ENCODE measurements at regions not wholly inside any gene's neighbourhood (a gene's known extent, or its start where the extent isn't known, plus 50 kb on each side); places are given as distances from the start of the nearest gene placed in this dataset.

- no peak overlapping the region for H3K4me3 ChIP-seq
- no peaks in the 10 kb centered on the region for H3K9me3 ChIP-seq
- intact Hi-C loops (cut with DNase I; ENCODE audit: low total_unique reads), result no loop called here
- no peak overlapping the region for H3K27ac ChIP-seq
- TF ChIP-seq CTCF (IDR thresholded peaks at IDR 0.05), result no peak
- H3K4me1 ChIP-seq, result no peaks in the 10 kb centered on the region
- no peaks in the 10 kb centered on the region for H3K36me3 ChIP-seq
- peaks cover 0 to 1% of the 10 kb centered on the region in 2 donors for H3K27me3 ChIP-seq
- DNase-seq, result no peak
Observed at GRCh38 chr5:171535162-171535561, 115.7 kb downstream of the FGF18 start.

GRCh38 chr5:171537070-171537849 lies 117.8 kb downstream of the FGF18 start:
- Histone ChIP-seq H3K4me1 (no peaks in the 10 kb centered on the region), H3K9me3 (no peaks in the 10 kb centered on the region), H3K27me3 (peaks cover 0 to 8% of the 10 kb centered on the region in 2 donors), H3K27ac (no peak overlapping the region), H3K36me3 (no peaks in the 10 kb centered on the region), H3K4me3 (no peak overlapping the region)
- TF ChIP-seq CTCF (IDR thresholded peaks at IDR 0.05), result no peak
- intact Hi-C loops (cut with DNase I; ENCODE audit: low total_unique reads), result no loop called here
- DNase-seq, result no peak

- Histone ChIP-seq H3K4me3 (no peak overlapping the region), H3K27ac (no peak overlapping the region), H3K4me1 (no peaks in the 10 kb centered on the region), H3K9me3 (no peaks in the 10 kb centered on the region), H3K36me3 (no peaks in the 10 kb centered on the region), H3K27me3 (peaks cover 0 to 8% of the 10 kb centered on the region in 2 donors)
- no peak for DNase-seq
- intact Hi-C loops (cut with DNase I; ENCODE audit: low total_unique reads), result no loop called here
- no peak for TF ChIP-seq CTCF (IDR thresholded peaks at IDR 0.05)
Observed at GRCh38 chr5:171537923-171538537, 118.6 kb downstream of the FGF18 start.

- Histone ChIP-seq H3K9me3 (no peaks in the 10 kb centered on the region), H3K4me3 (no peak overlapping the region), H3K27me3 (peaks cover 0 to 8% of the 10 kb centered on the region in 2 donors), H3K27ac (no peak overlapping the region), H3K4me1 (no peaks in the 10 kb centered on the region), H3K36me3 (no peaks in the 10 kb centered on the region)
- no peak for TF ChIP-seq CTCF (IDR thresholded peaks at IDR 0.05)
- intact Hi-C loops (cut with DNase I; ENCODE audit: low total_unique reads), result no loop called here
- DNase-seq, result no peak
Observed at GRCh38 chr5:171538681-171539080, 119.2 kb downstream of the FGF18 start.

- Histone ChIP-seq H3K4me3 (no peak overlapping the region), H3K27ac (no peak overlapping the region)
Observed at GRCh38 chr5:171540865-171541264, 121.4 kb downstream of the FGF18 start.

More at GRCh38 chr5:171540865-171541264, 121.4 kb downstream of the FGF18 start:
- no peak for DNase-seq
- H3K36me3 ChIP-seq, result no peaks in the 10 kb centered on the region
- no peaks in the 10 kb centered on the region for H3K9me3 ChIP-seq
- H3K4me1 ChIP-seq, result no peaks in the 10 kb centered on the region
- peaks cover 0 to 8% of the 10 kb centered on the region in 2 donors for H3K27me3 ChIP-seq
- intact Hi-C loops (cut with DNase I; ENCODE audit: low total_unique reads), result no loop called here
- TF ChIP-seq CTCF (IDR thresholded peaks at IDR 0.05), result no peak

Measured in tibial artery (tissue), 4 donors.